Large intestine (tissue), 3 donors: ENCODE measurements at regions not wholly inside any gene's neighbourhood (a gene's known extent, or its start where the extent isn't known, plus 50 kb on each side); places are given as distances from the start of the nearest gene placed in this dataset.
"Not testable (repeated sequence)": the region's sequence is repeated elsewhere in the genome, so short reads cannot be mapped to it uniquely, and the experiment has no call there.

Source experiments
- DNase-seq, 2 donors: peaks; one replicate each; pipeline versions ENCODE4 v3.0.0 to v3.0.0-alpha.2; 2013
- H3K27ac ChIP-seq: one replicate; pipeline ENCODE4 v1.5.1; 2013; ENCODE audit warnings: low read length
- H3K27me3 ChIP-seq: 2 replicates; pipeline ENCODE4 v1.6.1; 2013; ENCODE audit warnings: low read length; ENCODE audit not compliant: control insufficient read depth, insufficient read depth
- H3K36me3 ChIP-seq: 2 replicates; pipeline ENCODE4 v1.6.1; 2013; ENCODE audit warnings: low read length; ENCODE audit not compliant: control insufficient read depth, insufficient read depth
- H3K4me1 ChIP-seq: one replicate; pipeline ENCODE4 v1.6.1; 2013; ENCODE audit warnings: low read length; ENCODE audit not compliant: control insufficient read depth, insufficient read depth
- H3K4me3 ChIP-seq: one replicate; pipeline ENCODE4 v1.5.1; 2013; ENCODE audit warnings: low read length
- H3K9me3 ChIP-seq: one replicate; pipeline ENCODE4 v1.6.1; 2013; ENCODE audit warnings: mild to moderate bottlenecking, low read depth, low read length, moderate library complexity; ENCODE audit not compliant: control insufficient read depth
- WGBS: methylation state at CpG from one replicate; pipeline ENCODE4 v1.1.5; 2013; ENCODE audit warnings: low lambda C conversion rate; ENCODE audit not compliant: insufficient coverage; 5-methylcytosine and 5-hydroxymethylcytosine counted together

DNA sequence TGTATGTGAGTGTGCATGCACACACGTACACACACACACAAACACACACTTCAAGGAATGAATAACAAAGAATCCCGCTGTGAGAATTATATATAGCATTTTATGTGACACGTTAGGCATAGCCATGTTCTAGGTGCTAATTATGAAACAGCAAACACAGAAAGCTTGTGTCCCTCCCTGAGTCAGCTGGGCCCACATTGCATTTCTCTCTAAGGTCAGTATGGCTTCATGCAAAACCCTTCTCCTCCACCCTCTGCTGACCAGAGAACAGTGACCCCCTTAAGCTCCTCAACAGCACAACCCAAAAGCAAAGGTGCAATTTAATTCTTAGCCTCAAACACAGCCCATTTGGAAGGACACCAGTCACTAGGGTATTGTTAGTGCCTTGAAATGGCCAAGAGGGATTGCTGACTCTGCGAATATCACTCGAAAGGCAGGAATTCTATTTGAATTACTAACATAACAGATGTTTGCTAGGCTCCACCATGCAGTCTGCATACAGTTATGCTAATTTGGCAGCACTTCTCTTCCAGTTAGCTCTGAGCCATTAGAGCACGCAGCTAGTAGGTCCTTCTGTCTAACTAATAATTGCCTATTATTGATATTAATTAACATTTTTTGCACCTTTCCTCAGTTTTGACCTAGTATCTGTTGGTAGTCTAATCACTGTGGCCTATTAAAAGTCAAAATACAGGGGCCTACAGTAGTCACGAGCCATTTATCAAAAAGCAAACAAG, 149.0 kb downstream of the LNPK start:
- no peak overlapping the region for H3K4me3 ChIP-seq
- DNase-seq = no peak
- H3K27ac ChIP-seq = no peak overlapping the region
- no peaks in the 10 kb centered on the region for H3K36me3 ChIP-seq
- H3K4me1 ChIP-seq = no peaks in the 10 kb centered on the region
- H3K9me3 ChIP-seq = no peaks in the 10 kb centered on the region
- no peaks in the 10 kb centered on the region for H3K27me3 ChIP-seq
- WGBS = no CpG with 5 or more reads among the region's 7 CpGs

GRCh38 chr2:175847128-175847527, 154.9 kb downstream of the LNPK start:
- H3K4me3 ChIP-seq = no peak overlapping the region
- no peak for DNase-seq
- H3K4me1 ChIP-seq = no peaks in the 10 kb centered on the region
- no peak overlapping the region for H3K27ac ChIP-seq
- H3K36me3 ChIP-seq = no peaks in the 10 kb centered on the region
- peaks cover 3% of the 10 kb centered on the region for H3K27me3 ChIP-seq
- no peaks in the 10 kb centered on the region for H3K9me3 ChIP-seq

- Histone ChIP-seq H3K4me3 (no peak overlapping the region), H3K36me3 (no peaks in the 10 kb centered on the region), H3K9me3 (no peaks in the 10 kb centered on the region), H3K27ac (no peak overlapping the region), H3K4me1 (no peaks in the 10 kb centered on the region), H3K27me3 (peaks cover 3% of the 10 kb centered on the region)
- WGBS = 50% methylated on average over 1 of the region's 1 CpG
- DNase-seq = no peak
These were observed 157.9 kb downstream of the LNPK start for GRCh38 chr2:175844169-175844568.

GRCh38 chr2:175843625-175844024, 158.4 kb downstream of the LNPK start:
- no peak for DNase-seq
- no peaks in the 10 kb centered on the region for H3K36me3 ChIP-seq
- 80% methylated on average over 1 of the region's 2 CpGs for WGBS
- H3K27ac ChIP-seq = no peak overlapping the region
- H3K9me3 ChIP-seq = no peaks in the 10 kb centered on the region
- H3K4me3 ChIP-seq = no peak overlapping the region
- H3K4me1 ChIP-seq = no peaks in the 10 kb centered on the region
- H3K27me3 ChIP-seq = peaks cover 3% of the 10 kb centered on the region

DNA sequence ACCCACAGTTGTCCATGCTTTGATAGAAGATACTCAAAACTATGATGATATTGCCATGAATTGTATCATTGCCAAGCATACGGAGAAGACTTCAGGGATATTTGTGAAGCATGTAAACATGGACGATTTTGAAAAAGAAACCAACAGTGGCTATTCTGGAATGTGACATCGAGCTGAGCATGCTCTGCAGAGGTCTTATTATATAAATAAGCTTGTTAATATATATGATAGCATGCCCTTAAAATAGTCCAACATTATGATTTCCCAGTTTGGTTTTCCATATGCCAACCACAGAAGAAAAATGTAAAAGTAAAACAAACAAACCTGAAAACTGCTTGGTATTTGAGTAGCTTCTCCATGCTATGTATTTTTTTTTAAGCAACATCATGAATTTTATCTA, 159.1 kb downstream of the LNPK start:
- 50% methylated on average over 1 of the region's 3 CpGs for WGBS
- Histone ChIP-seq H3K27me3 (peaks cover 3% of the 10 kb centered on the region), H3K4me1 (no peaks in the 10 kb centered on the region), H3K4me3 (no peak overlapping the region), H3K9me3 (no peaks in the 10 kb centered on the region), H3K36me3 (no peaks in the 10 kb centered on the region), H3K27ac (no peak overlapping the region)
- no peak for DNase-seq

DNA sequence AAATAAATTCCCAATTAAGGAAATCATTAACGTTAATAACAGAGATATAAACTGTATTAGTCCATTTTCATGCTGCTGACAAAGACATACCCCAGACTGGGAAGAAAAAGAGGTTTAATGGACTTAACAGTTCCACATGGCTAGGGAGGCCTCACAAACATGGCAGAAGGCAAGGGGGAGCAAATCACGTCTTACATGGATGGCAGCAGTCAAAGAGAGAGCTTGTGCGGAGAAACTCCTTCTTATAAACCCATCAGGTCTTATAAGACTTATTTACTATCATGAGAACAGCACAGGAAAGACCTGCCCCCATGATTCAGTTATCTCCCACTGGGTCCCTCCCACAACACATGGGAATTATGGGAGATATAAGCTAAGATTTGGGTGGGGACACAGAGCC, 161.3 kb downstream of the LNPK start:
- H3K9me3 ChIP-seq, DNase-seq, H3K4me3 ChIP-seq, H3K36me3 ChIP-seq, H3K27me3 ChIP-seq, H3K27ac ChIP-seq, H3K4me1 ChIP-seq: not testable (repeated sequence)
- 100% methylated on average over 1 of the region's 3 CpGs for WGBS

GRCh38 chr2:175840256-175840655, 161.8 kb downstream of the LNPK start:
- WGBS = 80% methylated on average over 1 of the region's 1 CpG
- no peak for DNase-seq

DNA sequence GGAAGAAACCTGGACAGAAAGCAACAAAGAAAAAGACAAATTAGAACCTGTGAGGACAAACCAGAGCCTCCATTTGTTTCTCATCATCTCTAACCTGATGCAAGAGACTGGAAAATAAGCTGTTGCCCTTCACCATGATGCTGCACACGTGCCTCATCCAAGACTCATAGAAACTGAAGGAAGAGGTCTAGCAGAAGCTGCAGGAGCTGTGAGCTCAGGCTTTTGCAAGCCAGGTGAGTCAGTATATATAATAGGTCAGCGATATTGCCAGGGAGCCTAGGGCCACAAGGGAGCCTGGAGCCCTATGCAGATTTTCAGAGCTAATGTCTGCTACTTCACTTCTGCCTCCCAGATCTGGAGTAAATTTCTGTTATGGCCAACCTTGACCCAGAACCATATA, 163.1 kb downstream of the LNPK start:
- DNase-seq = no peak
- no peak overlapping the region for H3K27ac ChIP-seq
- no CpG with 5 or more reads among the region's 2 CpGs for WGBS

More at GRCh38 chr2:175840256-175840655, 161.8 kb downstream of the LNPK start:
- Histone ChIP-seq H3K4me3 (no peak overlapping the region), H3K27ac (no peak overlapping the region), H3K9me3 (no peaks in the 10 kb centered on the region), H3K4me1 (no peaks in the 10 kb centered on the region), H3K27me3 (peaks cover 6% of the 10 kb centered on the region), H3K36me3 (no peaks in the 10 kb centered on the region)

DNA sequence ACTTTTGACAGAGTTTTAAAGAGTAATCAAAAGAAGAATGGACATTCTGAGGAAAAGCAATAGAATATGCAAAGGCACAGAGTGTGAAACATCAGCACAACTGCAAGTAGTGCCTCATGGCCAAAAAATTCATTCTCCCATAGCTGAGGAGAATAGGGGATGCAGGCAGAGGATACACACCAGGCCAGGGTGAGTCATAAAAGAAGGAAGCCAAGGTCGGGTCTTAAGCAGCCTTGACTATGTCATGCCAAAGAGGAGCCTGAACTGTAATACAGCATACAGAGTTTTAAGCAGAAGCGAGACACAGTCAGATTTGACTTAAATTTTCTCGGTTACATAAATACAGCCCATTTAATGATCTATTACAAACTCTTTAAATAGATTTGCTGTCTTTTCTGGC, 165.0 kb downstream of the LNPK start:
- H3K4me3 ChIP-seq = no peak overlapping the region
- no CpG with 5 or more reads among the region's 3 CpGs for WGBS
- H3K36me3 ChIP-seq = no peaks in the 10 kb centered on the region
- no peak overlapping the region for H3K27ac ChIP-seq
- DNase-seq = no peak
- H3K4me1 ChIP-seq = no peaks in the 10 kb centered on the region
- H3K9me3 ChIP-seq = no peaks in the 10 kb centered on the region
- H3K27me3 ChIP-seq = peaks cover 10% of the 10 kb centered on the region

More for the DNA sequence above, 163.1 kb downstream of the LNPK start:
- no peak overlapping the region for H3K4me3 ChIP-seq
- H3K9me3 ChIP-seq = no peaks in the 10 kb centered on the region
- no peaks in the 10 kb centered on the region for H3K4me1 ChIP-seq
- H3K36me3 ChIP-seq = no peaks in the 10 kb centered on the region
- peaks cover 10% of the 10 kb centered on the region for H3K27me3 ChIP-seq

DNA sequence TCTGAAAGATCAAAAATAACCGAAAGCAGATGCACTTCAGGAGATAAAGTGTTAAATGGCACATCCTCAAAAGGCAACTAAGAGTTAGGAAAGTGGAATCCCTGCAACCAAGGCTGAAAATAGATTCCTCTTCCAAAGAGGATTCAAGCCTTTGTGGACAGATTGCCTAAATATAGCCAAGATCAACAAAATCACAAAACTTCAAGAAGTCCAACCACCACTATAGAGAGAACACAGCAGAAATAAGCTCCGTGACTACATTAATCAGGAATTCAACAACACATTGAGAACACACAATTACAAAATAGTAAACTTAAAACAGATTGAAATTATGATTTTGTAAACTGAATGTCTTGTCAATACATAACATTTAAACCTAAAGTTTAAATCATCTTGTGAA, 165.7 kb downstream of the LNPK start:
- H3K36me3 ChIP-seq = no peaks in the 10 kb centered on the region
- H3K4me1 ChIP-seq = no peaks in the 10 kb centered on the region
- peaks cover 10% of the 10 kb centered on the region for H3K27me3 ChIP-seq
- no peak overlapping the region for H3K27ac ChIP-seq
- DNase-seq = no peak
- no peaks in the 10 kb centered on the region for H3K9me3 ChIP-seq
- WGBS = 83% methylated on average over 1 of the region's 2 CpGs
- no peak overlapping the region for H3K4me3 ChIP-seq

DNA sequence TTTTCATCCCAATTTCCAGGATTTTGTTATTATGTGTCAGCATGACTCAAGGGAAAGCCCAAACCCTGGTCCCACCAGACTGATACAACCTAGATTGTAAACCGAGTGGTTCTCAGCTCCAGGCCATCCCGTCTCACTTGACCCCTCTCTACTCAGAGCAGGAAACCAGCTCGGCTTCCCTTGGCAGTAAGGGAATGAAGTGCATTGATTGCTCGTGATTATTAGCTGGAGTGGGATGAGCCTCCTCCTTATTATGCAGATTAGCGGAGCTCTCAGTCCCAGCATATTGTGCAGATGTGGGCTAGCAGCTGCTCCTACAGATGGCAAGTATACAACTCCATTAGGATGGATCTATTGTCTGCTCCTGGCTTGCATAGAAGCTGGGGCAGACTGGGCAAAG, 167.6 kb downstream of the LNPK start:
- no peak overlapping the region for H3K4me3 ChIP-seq
- peak in 1 of 2 donors; percentile 9 for DNase-seq
- H3K9me3 ChIP-seq = no peaks in the 10 kb centered on the region
- peaks cover 12% of the 10 kb centered on the region for H3K27me3 ChIP-seq
- no peaks in the 10 kb centered on the region for H3K36me3 ChIP-seq
- no CpG with 5 or more reads among the region's 5 CpGs for WGBS
- no peak overlapping the region for H3K27ac ChIP-seq
- H3K4me1 ChIP-seq = no peaks in the 10 kb centered on the region
